PFSK-1 (cell line): ENCODE measurements at regions not wholly inside any gene's neighbourhood (a gene's known extent, or its start where the extent isn't known, plus 50 kb on each side); places are given as distances from the start of the nearest gene placed in this dataset.

ENCODE experiments used
- FOXP2 ChIP-seq: optimal IDR thresholded peaks from 2 replicates; pipeline ENCODE3; 2011; ENCODE audit warnings: borderline replicate concordance, control low read depth, inconsistent platforms; ENCODE audit not compliant: insufficient read depth; ENCODE audit errors: extremely low read length, extremely low read depth
- POLR2AphosphoS5 ChIP-seq: IDR thresholded peaks from 2 replicates; pipeline ENCODE4 v1.6.1; 2012; ENCODE audit warnings: low read depth, mild to moderate bottlenecking, control low read depth, low read length, moderate library complexity
- SIN3A ChIP-seq: IDR thresholded peaks from 2 replicates; pipeline ENCODE4 v1.6.1; 2012; ENCODE audit warnings: mild to moderate bottlenecking, low read length, moderate library complexity, borderline replicate concordance; ENCODE audit not compliant: insufficient read depth
- TAF1 ChIP-seq: IDR thresholded peaks from 2 replicates; pipeline ENCODE4 v1.6.1; 2012; ENCODE audit warnings: low read length, control low read depth, borderline replicate concordance; ENCODE audit not compliant: insufficient read depth
- TF ChIP-seq, protein P1 (sequence below), 2 experiments: IDR thresholded peaks; 2 replicates each; pipeline versions ENCODE4 v1.6.1 to v1.8.0; 2011 to 2012; ENCODE audit warnings: low read depth in 2 of 2, low read length in 2 of 2, control low read depth in 1 of 2, inconsistent platforms in 1 of 2, mild to moderate bottlenecking in 1 of 2, moderate library complexity in 1 of 2; ENCODE audit not compliant: insufficient read depth in 1 of 2

- TF ChIP-seq, protein P1, sequence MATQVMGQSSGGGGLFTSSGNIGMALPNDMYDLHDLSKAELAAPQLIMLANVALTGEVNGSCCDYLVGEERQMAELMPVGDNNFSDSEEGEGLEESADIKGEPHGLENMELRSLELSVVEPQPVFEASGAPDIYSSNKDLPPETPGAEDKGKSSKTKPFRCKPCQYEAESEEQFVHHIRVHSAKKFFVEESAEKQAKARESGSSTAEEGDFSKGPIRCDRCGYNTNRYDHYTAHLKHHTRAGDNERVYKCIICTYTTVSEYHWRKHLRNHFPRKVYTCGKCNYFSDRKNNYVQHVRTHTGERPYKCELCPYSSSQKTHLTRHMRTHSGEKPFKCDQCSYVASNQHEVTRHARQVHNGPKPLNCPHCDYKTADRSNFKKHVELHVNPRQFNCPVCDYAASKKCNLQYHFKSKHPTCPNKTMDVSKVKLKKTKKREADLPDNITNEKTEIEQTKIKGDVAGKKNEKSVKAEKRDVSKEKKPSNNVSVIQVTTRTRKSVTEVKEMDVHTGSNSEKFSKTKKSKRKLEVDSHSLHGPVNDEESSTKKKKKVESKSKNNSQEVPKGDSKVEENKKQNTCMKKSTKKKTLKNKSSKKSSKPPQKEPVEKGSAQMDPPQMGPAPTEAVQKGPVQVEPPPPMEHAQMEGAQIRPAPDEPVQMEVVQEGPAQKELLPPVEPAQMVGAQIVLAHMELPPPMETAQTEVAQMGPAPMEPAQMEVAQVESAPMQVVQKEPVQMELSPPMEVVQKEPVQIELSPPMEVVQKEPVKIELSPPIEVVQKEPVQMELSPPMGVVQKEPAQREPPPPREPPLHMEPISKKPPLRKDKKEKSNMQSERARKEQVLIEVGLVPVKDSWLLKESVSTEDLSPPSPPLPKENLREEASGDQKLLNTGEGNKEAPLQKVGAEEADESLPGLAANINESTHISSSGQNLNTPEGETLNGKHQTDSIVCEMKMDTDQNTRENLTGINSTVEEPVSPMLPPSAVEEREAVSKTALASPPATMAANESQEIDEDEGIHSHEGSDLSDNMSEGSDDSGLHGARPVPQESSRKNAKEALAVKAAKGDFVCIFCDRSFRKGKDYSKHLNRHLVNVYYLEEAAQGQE (IDR thresholded peaks at IDR 0.05; ENCODE audit: insufficient read depth in 1 of 2, low read depth in 2 of 2, low read length in 2 of 2), result no peak
- TF ChIP-seq TAF1 (no peak), POLR2AphosphoS5 (no peak), SIN3A (no peak), FOXP2 (no peak)
Observed at GRCh38 chr13:80669112-80669511, 328.2 kb upstream of the SPRY2 start.
